Nephron progenitor cell (in vitro differentiated cells): ENCODE measurements at regions not wholly inside any gene's neighbourhood (a gene's known extent, or its start where the extent isn't known, plus 50 kb on each side); places are given as distances from the start of the nearest gene placed in this dataset.

Experiments used
- DNase-seq: peaks from one replicate; pipeline ENCODE4 v3.0.0; 2021
- H3K27ac Mint-ChIP-seq: 2 replicates; pipeline ENCODE4 v1.8.0; 2021; ENCODE audit warnings: mild to moderate bottlenecking, moderate library complexity, mixed read lengths
- H3K27me3 Mint-ChIP-seq: 2 replicates; pipeline ENCODE4 v1.8.0; 2021; ENCODE audit warnings: mild to moderate bottlenecking, low read depth, mixed read lengths; ENCODE audit not compliant: poor library complexity
- H3K36me3 Mint-ChIP-seq: 2 replicates; pipeline ENCODE4 v1.8.0; 2021; ENCODE audit warnings: low read depth, mixed read lengths
- H3K4me1 Mint-ChIP-seq: 2 replicates; pipeline ENCODE4 v1.8.0; 2021; ENCODE audit warnings: mixed read lengths
- H3K4me3 Mint-ChIP-seq: 2 replicates; pipeline ENCODE4 v1.8.0; 2021; ENCODE audit warnings: mild to moderate bottlenecking, moderate library complexity, mixed read lengths
- H3K9me3 Mint-ChIP-seq: 2 replicates; pipeline ENCODE4 v1.8.0; 2021; ENCODE audit warnings: mild to moderate bottlenecking, moderate library complexity, mixed read lengths
- TF ChIP-seq, protein P1 (sequence below): fragments of 200-600 bp; sonication (generic); IDR thresholded peaks from 2 replicates; pipeline ENCODE4 v1.5.0; 2021; ENCODE audit warnings: antibody characterized with exemption

DNA sequence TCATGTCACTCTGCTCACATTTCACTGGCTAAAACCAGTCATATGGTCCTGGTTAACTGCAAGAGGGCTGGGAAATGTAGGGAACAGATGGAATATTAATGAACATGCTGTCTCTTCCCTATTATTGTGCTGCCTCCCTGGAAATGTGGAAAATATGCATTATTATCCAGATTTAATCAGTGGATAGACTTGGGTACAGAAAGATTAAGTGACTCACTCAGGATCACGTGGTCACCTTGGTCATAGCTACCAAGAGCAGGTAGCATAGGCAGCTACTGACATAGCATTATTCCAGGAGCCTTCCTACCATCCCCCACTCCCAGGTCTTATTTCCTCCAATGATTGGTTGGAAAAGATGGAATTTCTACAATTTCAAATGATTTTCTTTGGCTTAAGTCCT, 141.1 kb downstream of the HRH4 start:
- peaks cover 21% of the 10 kb centered on the region for H3K27me3 Mint-ChIP-seq
- TF ChIP-seq, protein P1, sequence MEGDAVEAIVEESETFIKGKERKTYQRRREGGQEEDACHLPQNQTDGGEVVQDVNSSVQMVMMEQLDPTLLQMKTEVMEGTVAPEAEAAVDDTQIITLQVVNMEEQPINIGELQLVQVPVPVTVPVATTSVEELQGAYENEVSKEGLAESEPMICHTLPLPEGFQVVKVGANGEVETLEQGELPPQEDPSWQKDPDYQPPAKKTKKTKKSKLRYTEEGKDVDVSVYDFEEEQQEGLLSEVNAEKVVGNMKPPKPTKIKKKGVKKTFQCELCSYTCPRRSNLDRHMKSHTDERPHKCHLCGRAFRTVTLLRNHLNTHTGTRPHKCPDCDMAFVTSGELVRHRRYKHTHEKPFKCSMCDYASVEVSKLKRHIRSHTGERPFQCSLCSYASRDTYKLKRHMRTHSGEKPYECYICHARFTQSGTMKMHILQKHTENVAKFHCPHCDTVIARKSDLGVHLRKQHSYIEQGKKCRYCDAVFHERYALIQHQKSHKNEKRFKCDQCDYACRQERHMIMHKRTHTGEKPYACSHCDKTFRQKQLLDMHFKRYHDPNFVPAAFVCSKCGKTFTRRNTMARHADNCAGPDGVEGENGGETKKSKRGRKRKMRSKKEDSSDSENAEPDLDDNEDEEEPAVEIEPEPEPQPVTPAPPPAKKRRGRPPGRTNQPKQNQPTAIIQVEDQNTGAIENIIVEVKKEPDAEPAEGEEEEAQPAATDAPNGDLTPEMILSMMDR: no peak
- peaks cover 56% of the 10 kb centered on the region for H3K4me1 Mint-ChIP-seq
- DNase-seq: no peak
- no peaks in the 10 kb centered on the region for H3K9me3 Mint-ChIP-seq
- H3K36me3 Mint-ChIP-seq: no peaks in the 10 kb centered on the region
- H3K4me3 Mint-ChIP-seq: no peak overlapping the region
- H3K27ac Mint-ChIP-seq: no peak overlapping the region

GRCh38 chr18:24602201-24602600, 141.8 kb downstream of the HRH4 start:
- H3K4me1 Mint-ChIP-seq: peaks cover 52% of the 10 kb centered on the region
- no peaks in the 10 kb centered on the region for H3K9me3 Mint-ChIP-seq
- no peak overlapping the region for H3K27ac Mint-ChIP-seq
- DNase-seq: no peak
- TF ChIP-seq, protein P1: no peak
- no peak overlapping the region for H3K4me3 Mint-ChIP-seq
- H3K36me3 Mint-ChIP-seq: no peaks in the 10 kb centered on the region
- H3K27me3 Mint-ChIP-seq: peaks cover 17% of the 10 kb centered on the region

GRCh38 chr18:24603151-24603550, 142.7 kb downstream of the HRH4 start:
- Mint-ChIP-seq H3K9me3 (peaks cover 5% of the 10 kb centered on the region), H3K36me3 (no peaks in the 10 kb centered on the region), H3K27ac (peak overlapping the region; percentile 36)

GRCh38 chr18:24605444-24605843, 145.0 kb downstream of the HRH4 start:
- H3K36me3 Mint-ChIP-seq: peaks cover 4% of the 10 kb centered on the region
- no peak for DNase-seq
- TF ChIP-seq, protein P1: no peak
- H3K27me3 Mint-ChIP-seq: no peaks in the 10 kb centered on the region
- H3K4me1 Mint-ChIP-seq: peaks cover 55% of the 10 kb centered on the region
- H3K27ac Mint-ChIP-seq: no peak overlapping the region
- no peak overlapping the region for H3K4me3 Mint-ChIP-seq
- H3K9me3 Mint-ChIP-seq: peaks cover 10% of the 10 kb centered on the region

More at GRCh38 chr18:24603151-24603550, 142.7 kb downstream of the HRH4 start:
- Mint-ChIP-seq H3K27me3 (peaks cover 12% of the 10 kb centered on the region), H3K4me3 (peak overlapping the region; percentile 41), H3K4me1 (peaks cover 52% of the 10 kb centered on the region)
- DNase-seq: no peak
- TF ChIP-seq, protein P1: no peak

DNA sequence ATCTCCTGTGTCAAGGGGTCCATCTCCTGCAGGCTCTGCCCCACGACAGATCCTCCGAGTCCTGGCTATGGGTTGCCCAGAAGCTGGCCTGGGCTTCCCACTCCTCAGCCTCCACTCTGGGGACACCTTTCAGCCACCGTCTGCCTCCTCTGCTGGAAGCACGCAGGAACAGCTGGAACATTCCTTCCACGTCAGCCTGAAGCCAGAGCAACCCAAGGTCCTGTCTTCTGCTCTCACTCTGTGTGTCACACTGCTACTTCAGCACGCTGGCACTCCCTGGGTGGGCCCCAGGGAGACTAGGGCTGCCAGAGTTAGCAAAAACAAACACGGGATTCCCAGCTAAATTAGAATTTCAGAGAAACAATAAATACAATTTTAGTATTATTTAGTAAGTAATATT, 148.8 kb downstream of the HRH4 start:
- DNase-seq: no peak
- Mint-ChIP-seq H3K4me1 (peaks cover 38% of the 10 kb centered on the region), H3K27me3 (peaks cover 4% of the 10 kb centered on the region), H3K27ac (no peak overlapping the region), H3K36me3 (peaks cover 4% of the 10 kb centered on the region), H3K9me3 (peaks cover 10% of the 10 kb centered on the region), H3K4me3 (no peak overlapping the region)
- TF ChIP-seq, protein P1: no peak

GRCh38 chr18:24611075-24611474, 150.6 kb downstream of the HRH4 start:
- peak; percentile 16 for DNase-seq
- Mint-ChIP-seq H3K27me3 (peaks cover 9% of the 10 kb centered on the region), H3K4me3 (no peak overlapping the region), H3K36me3 (peaks cover 4% of the 10 kb centered on the region), H3K9me3 (peaks cover 10% of the 10 kb centered on the region), H3K27ac (no peak overlapping the region), H3K4me1 (peaks cover 30% of the 10 kb centered on the region)
- TF ChIP-seq, protein P1: no peak
